Activated naive CD8-positive, alpha-beta T cell treated with anti-CD3 and anti-CD28 coated beads, Interleukin-2, amount 50 U/mL, for 24 hours (primary cell): ENCODE measurements at regions not wholly inside any gene's neighbourhood (a gene's known extent, or its start where the extent isn't known, plus 50 kb on each side); places are given as distances from the start of the nearest gene placed in this dataset.
"Not testable (repeated sequence)": the region's sequence is repeated elsewhere in the genome, so short reads cannot be mapped to it uniquely, and the experiment has no call there.

ENCODE experiments used
- ATAC-seq: fragments of 150-1000 bp; cut with Tn5 transposase; one replicate; pipeline ENCODE4 v1.10.0; 2021
- DNase-seq: peaks from one replicate; pipeline ENCODE4 v3.0.0; 2021
- H3K27ac Mint-ChIP-seq: one replicate; pipeline ENCODE4 v1.8.0; 2021; ENCODE audit warnings: mild to moderate bottlenecking, mixed read lengths
- H3K27me3 Mint-ChIP-seq: one replicate; pipeline ENCODE4 v1.8.0; 2021; ENCODE audit warnings: mixed read lengths
- H3K36me3 Mint-ChIP-seq: one replicate; pipeline ENCODE4 v1.8.0; 2021; ENCODE audit warnings: low read depth, mixed read lengths
- H3K4me1 Mint-ChIP-seq: one replicate; pipeline ENCODE4 v1.8.0; 2021; ENCODE audit warnings: mixed read lengths
- H3K4me3 Mint-ChIP-seq: one replicate; pipeline ENCODE4 v1.8.0; 2021; ENCODE audit warnings: mild to moderate bottlenecking, moderate library complexity, mixed read lengths
- H3K9me3 Mint-ChIP-seq: one replicate; pipeline ENCODE4 v1.8.0; 2021; ENCODE audit warnings: mixed read lengths

DNA sequence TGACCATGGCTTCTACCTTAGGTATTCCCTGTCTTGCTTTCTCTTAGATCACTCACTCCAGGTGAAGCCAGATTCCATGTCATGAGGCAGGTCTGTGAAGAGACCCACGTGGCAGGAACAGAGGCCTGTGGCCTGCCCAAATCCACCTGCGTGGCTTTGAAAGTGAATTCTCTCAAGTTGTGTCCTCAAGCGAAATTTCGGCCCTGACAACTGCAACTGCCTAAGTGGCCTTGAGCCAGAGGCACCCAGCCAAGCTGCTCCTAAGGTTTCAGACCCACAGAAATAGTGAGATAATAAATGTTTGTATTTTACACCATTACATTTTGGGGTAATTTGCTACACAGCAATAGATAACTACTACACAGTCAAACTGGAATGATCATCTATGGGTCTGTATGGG is 497.9 kb downstream of the XYLT1 start:
- H3K4me3 Mint-ChIP-seq = no peak overlapping the region
- H3K27ac Mint-ChIP-seq = no peak overlapping the region
- H3K9me3 Mint-ChIP-seq = no peaks in the 10 kb centered on the region
- DNase-seq (no peak), ATAC-seq (no peak)
- H3K27me3 Mint-ChIP-seq = peaks cover 2% of the 10 kb centered on the region
- H3K4me1 Mint-ChIP-seq = peaks cover 3% of the 10 kb centered on the region
- no peaks in the 10 kb centered on the region for H3K36me3 Mint-ChIP-seq

DNA sequence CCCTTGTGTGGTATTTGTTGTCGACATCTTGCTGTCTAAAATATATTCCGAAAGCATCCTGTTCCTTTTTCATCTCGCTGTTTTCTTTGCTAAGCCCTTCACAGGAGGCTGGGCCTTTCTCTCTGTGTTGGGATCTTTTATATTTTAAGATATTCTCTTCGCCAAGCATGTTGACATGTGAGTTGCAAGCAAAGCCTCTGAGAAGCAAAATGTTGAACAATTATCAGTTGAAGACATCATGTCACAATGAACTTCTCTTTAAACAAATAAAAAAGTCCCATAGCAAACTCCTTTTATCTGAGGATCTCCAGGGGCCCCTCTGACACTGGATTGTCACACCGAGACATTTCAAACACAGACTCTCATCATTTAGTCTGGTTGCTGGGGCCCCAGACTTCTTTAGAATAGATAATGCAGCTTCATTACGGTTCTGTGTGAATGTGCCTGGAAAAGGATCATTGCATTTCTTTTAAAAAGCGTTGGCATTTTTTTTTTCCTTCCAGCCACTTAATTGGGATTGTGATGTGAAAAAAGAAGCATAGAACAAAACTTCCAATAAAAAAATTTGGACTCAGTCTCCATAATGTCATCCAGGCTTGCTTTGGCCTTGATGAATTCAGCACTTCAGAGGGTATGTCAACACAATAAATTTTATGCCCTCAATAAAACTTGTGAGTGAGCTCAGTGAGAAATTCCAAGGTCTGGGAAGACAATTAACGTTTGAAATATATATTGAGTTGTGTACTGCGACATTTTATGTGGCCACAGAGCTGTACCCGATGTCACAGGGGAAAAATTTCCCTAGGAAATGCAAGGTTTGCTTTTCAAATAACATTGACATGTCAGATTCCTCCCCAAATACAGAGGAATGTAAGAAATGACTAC is 496.8 kb downstream of the XYLT1 start:
- Mint-ChIP-seq H3K9me3 (no peaks in the 10 kb centered on the region), H3K27me3 (peaks cover 2% of the 10 kb centered on the region), H3K4me1 (peaks cover 4% of the 10 kb centered on the region), H3K27ac (no peak overlapping the region), H3K4me3 (no peak overlapping the region), H3K36me3 (no peaks in the 10 kb centered on the region)
- no peak for DNase-seq
- no peak for ATAC-seq

GRCh38 chr16:16982614-16983013 is 488.1 kb downstream of the XYLT1 start:
- no peak for DNase-seq
- ATAC-seq = no peak
- H3K27ac Mint-ChIP-seq = no peak overlapping the region
- H3K4me1 Mint-ChIP-seq = peaks cover 3% of the 10 kb centered on the region
- no peaks in the 10 kb centered on the region for H3K27me3 Mint-ChIP-seq
- no peak overlapping the region for H3K4me3 Mint-ChIP-seq
- H3K9me3 Mint-ChIP-seq = no peaks in the 10 kb centered on the region
- H3K36me3 Mint-ChIP-seq = no peaks in the 10 kb centered on the region

DNA sequence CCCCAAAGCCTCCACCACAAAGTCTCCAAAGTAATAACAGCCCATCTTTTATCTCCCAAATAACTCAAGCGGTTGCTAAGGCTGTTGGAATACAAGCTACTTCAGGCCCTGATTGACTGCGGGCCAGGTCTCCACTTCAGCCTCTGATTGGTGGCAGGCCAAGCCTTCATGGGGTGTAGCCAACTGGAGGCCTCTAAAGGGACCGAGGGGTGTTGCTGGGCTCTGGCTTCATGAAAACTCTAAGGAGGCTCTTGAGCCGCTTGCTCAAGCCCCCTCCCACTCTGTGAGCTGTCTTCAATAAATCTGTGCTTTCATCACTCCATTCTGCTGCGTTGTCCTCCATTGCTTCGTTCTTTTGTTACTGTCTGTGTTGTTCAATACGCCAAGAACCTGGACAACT is 487.2 kb downstream of the XYLT1 start:
- DNase-seq (no peak), ATAC-seq (no peak)
- Mint-ChIP-seq H3K9me3 (no peaks in the 10 kb centered on the region), H3K27ac (no peak overlapping the region), H3K4me1 (no peaks in the 10 kb centered on the region), H3K36me3 (no peaks in the 10 kb centered on the region), H3K27me3 (no peaks in the 10 kb centered on the region), H3K4me3 (no peak overlapping the region)

- DNase-seq, ATAC-seq, H3K9me3 Mint-ChIP-seq, H3K36me3 Mint-ChIP-seq, H3K4me3 Mint-ChIP-seq, H3K27ac Mint-ChIP-seq, H3K27me3 Mint-ChIP-seq, H3K4me1 Mint-ChIP-seq: not testable (repeated sequence)
Observed at GRCh38 chr16:16984091-16984490, 486.7 kb downstream of the XYLT1 start.

DNA sequence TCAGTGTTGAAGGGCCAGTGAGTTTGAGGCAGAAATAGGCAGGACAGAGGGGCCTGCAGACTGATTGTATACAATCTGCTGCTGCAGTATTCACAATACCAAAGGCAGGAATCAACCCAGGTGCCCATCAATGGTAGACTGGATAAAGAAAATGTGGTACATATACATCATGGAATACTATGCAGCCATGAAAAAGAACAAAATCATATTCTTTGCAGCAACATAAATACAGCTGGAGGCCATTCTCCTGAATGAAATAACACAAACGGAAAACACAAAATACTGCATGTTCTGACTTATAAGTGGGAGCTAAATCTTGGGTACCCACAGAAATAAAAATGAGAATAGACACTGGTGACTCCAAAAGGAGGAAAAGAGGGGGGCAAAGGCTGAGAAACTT is 485.1 kb downstream of the XYLT1 start:
- no peaks in the 10 kb centered on the region for H3K36me3 Mint-ChIP-seq
- DNase-seq (no peak), ATAC-seq (no peak)
- H3K27me3 Mint-ChIP-seq = no peaks in the 10 kb centered on the region
- no peaks in the 10 kb centered on the region for H3K9me3 Mint-ChIP-seq
- peaks cover 2% of the 10 kb centered on the region for H3K4me1 Mint-ChIP-seq
- no peak overlapping the region for H3K27ac Mint-ChIP-seq
- H3K4me3 Mint-ChIP-seq = no peak overlapping the region

DNA sequence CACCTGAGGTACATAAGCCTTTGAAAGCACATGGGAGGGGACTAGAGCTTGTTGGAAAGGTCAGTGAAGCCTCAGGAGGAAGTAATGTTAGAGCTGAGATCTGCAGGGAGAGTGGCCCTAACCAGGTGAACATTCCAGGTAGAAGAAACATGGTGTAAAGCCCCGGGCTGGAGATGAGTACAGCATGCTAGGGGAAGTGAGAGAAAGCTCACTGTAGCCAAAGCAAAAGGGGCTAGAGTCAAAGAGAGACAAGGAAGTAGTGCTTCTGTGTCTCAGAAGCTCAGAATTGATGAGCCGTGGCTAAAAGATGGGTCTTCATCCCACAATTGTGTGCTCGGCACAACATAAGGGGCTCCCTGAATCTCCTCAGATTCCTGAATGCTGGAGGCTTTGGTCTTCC is 481.8 kb downstream of the XYLT1 start:
- H3K9me3 Mint-ChIP-seq = no peaks in the 10 kb centered on the region
- peaks cover 16% of the 10 kb centered on the region for H3K4me1 Mint-ChIP-seq
- no peaks in the 10 kb centered on the region for H3K36me3 Mint-ChIP-seq
- DNase-seq = no peak
- H3K4me3 Mint-ChIP-seq = no peak overlapping the region
- ATAC-seq = no peak
- H3K27ac Mint-ChIP-seq = no peak overlapping the region
- H3K27me3 Mint-ChIP-seq = no peaks in the 10 kb centered on the region

DNA sequence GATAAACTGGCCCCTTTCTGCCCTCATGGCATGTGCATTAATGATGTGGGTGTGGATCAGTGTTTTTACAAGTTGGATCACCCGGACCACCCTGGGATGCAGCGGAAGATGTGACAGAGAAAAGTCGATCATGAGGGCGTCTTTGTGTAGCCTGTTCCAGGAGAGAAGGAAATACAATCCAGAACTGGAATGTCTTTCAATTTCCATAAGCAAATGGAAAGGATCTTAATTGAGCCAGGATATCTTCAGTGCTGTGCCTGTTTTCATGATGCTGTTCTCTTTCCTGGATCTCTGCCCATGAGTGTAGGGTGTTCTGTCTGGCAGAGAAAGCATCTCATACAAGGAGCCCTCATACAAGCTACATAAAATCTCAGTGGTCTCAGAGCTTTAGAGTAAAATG is 481.4 kb downstream of the XYLT1 start:
- ATAC-seq (no peak), DNase-seq (no peak)
- H3K36me3 Mint-ChIP-seq = no peaks in the 10 kb centered on the region
- H3K27ac Mint-ChIP-seq = no peak overlapping the region
- H3K27me3 Mint-ChIP-seq = no peaks in the 10 kb centered on the region
- no peaks in the 10 kb centered on the region for H3K9me3 Mint-ChIP-seq
- no peak overlapping the region for H3K4me3 Mint-ChIP-seq
- peaks cover 19% of the 10 kb centered on the region for H3K4me1 Mint-ChIP-seq

DNA sequence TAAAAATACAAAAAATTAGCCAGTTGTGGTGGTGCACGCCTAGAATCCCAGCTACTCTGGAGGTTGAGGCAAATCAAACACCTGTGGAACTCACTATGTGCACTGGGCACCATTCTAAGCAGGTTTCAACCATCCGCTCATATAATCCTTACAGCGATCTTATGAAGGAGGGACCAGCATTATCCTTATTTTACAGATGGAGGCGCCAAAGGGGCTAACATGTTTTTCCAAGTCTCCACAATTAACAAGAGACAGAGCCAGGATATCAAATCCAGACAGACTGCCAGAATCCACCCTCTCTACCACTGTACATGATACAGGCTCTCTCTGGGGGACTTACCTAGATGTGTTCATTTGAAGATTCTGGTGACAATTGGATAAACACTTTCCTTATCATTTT is 479.0 kb downstream of the XYLT1 start:
- Mint-ChIP-seq H3K27me3 (no peaks in the 10 kb centered on the region), H3K9me3 (no peaks in the 10 kb centered on the region), H3K36me3 (no peaks in the 10 kb centered on the region), H3K27ac (no peak overlapping the region), H3K4me3 (no peak overlapping the region), H3K4me1 (peaks cover 22% of the 10 kb centered on the region)
- no peak for DNase-seq
- ATAC-seq = no peak

GRCh38 chr16:16992975-16993765 is 477.6 kb downstream of the XYLT1 start:
- Mint-ChIP-seq H3K27ac (no peak overlapping the region), H3K4me1 (peaks cover 22% of the 10 kb centered on the region), H3K9me3 (no peaks in the 10 kb centered on the region), H3K4me3 (peak overlapping the region; percentile 61), H3K36me3 (no peaks in the 10 kb centered on the region), H3K27me3 (peaks cover 1% of the 10 kb centered on the region)
- peak; percentile 4 for DNase-seq
- ATAC-seq = no peak

DNA sequence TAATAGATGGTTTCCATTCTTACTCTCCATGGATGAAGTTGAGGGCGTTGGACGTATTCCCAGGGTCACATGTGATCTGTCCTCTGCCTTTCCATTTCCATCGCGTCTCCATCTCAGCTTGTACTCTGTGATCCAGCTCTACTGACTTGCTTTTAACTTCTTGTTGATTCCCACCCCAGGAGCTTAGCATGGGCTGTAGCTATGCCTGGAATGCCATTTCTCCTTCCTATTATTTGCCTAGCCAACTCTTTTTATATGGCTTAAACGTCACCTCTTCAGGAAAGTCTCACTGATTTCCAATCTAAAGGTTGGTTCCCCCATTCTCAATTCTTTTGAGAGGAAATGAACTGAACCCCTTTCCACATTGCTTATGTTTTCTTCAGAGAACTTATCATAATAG is 475.9 kb downstream of the XYLT1 start:
- H3K36me3 Mint-ChIP-seq = no peaks in the 10 kb centered on the region
- ATAC-seq (no peak), DNase-seq (no peak)
- H3K27me3 Mint-ChIP-seq = peaks cover 4% of the 10 kb centered on the region
- no peaks in the 10 kb centered on the region for H3K9me3 Mint-ChIP-seq
- no peak overlapping the region for H3K4me3 Mint-ChIP-seq
- H3K4me1 Mint-ChIP-seq = peaks cover 20% of the 10 kb centered on the region
- no peak overlapping the region for H3K27ac Mint-ChIP-seq

DNA sequence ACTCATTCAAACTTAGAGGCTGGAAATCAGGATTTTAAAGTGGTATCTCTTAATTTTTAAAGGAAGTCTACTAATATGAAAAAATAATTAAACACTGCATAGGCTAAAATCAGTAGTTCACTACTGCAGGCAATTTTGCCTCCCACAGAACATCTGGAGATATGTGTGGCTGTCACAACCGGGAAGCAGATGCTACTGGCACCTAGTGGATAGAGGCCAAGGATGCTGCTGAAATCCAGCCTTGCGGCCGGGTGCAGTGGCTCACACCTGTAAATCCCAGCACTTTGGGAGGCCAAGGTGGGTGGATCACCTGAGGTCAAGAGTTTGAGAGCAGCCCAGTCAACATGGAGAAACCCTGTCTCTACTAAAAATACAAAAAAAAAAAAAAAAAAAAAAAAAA is 473.9 kb downstream of the XYLT1 start:
- ATAC-seq (no peak), DNase-seq (no peak)
- Mint-ChIP-seq H3K4me1 (peaks cover 20% of the 10 kb centered on the region), H3K36me3 (no peaks in the 10 kb centered on the region), H3K27me3 (peaks cover 4% of the 10 kb centered on the region), H3K9me3 (no peaks in the 10 kb centered on the region), H3K4me3 (no peak overlapping the region), H3K27ac (no peak overlapping the region)

DNA sequence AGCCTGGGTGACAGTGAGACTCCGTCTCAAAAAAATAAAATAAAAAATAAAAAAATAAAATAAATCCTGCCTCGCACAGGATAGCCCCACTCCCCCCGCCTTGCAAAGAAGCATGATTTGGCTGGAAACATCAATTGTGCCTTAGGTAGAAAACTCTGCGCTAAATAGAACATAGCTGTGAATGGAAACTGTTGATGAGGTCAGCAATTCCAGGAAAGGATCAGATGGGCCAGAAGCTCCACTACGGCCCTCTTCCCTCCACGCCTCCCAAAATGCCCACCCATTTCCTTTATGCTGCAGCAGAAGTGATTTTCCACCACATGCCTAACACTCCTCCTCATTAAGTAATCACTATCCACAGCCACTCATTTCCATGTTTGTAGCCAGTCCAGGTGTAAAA is 473.4 kb downstream of the XYLT1 start:
- peaks cover 20% of the 10 kb centered on the region for H3K4me1 Mint-ChIP-seq
- peaks cover 4% of the 10 kb centered on the region for H3K27me3 Mint-ChIP-seq
- H3K4me3 Mint-ChIP-seq = no peak overlapping the region
- H3K9me3 Mint-ChIP-seq = no peaks in the 10 kb centered on the region
- H3K36me3 Mint-ChIP-seq = no peaks in the 10 kb centered on the region
- DNase-seq (no peak), ATAC-seq (no peak)
- H3K27ac Mint-ChIP-seq = no peak overlapping the region

- H3K4me3 Mint-ChIP-seq = no peak overlapping the region
- H3K27ac Mint-ChIP-seq = no peak overlapping the region
Observed at GRCh38 chr16:17001471-17001870, 469.3 kb downstream of the XYLT1 start.

GRCh38 chr16:17002565-17002964 is 468.2 kb downstream of the XYLT1 start:
- DNase-seq = no peak
- peaks cover 7% of the 10 kb centered on the region for H3K9me3 Mint-ChIP-seq
- H3K36me3 Mint-ChIP-seq = no peaks in the 10 kb centered on the region
- no peak for ATAC-seq
- no peak overlapping the region for H3K4me3 Mint-ChIP-seq
- H3K4me1 Mint-ChIP-seq = no peaks in the 10 kb centered on the region
- no peak overlapping the region for H3K27ac Mint-ChIP-seq
- peaks cover 2% of the 10 kb centered on the region for H3K27me3 Mint-ChIP-seq

More at GRCh38 chr16:17001471-17001870, 469.3 kb downstream of the XYLT1 start:
- Mint-ChIP-seq H3K4me1 (no peaks in the 10 kb centered on the region), H3K9me3 (peaks cover 7% of the 10 kb centered on the region), H3K27me3 (peaks cover 4% of the 10 kb centered on the region), H3K36me3 (no peaks in the 10 kb centered on the region)
- no peak for ATAC-seq
- DNase-seq = no peak
